ENCODE measurements at regions not wholly inside any gene's neighbourhood (a gene's known extent, or its start where the extent isn't known, plus 50 kb on each side); places are given as distances from the start of the nearest gene placed in this dataset.

DNA sequence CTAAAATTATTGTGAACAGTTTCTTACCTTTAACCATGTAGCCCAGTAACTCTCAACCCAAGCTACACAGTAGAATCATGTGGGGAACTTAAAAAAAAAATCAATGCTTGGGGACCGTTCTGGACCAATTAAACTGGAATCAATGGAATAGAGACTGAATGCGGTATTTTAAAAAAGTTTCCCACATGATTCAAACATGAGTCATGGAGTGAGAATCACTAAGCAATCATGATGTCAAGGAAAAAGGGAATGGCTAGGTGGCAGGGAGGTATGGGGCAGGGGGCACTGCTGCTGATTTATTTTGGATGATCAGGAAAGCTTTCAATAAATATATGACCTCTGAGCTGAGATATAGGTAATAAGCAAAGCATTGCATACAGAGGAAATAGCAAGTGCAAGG lies 250.5 kb upstream of the RORA start:
- Histone ChIP-seq H3K9me3 (peaks cover 0 to 2% of the 10 kb centered on the region in 2 donors), H3K36me3 (no peaks in the 10 kb centered on the region), H3K27me3 (no peaks in the 10 kb centered on the region), H3K27ac (no peak overlapping the region), H3K4me3 (no peak overlapping the region), H3K4me1 (no peaks in the 10 kb centered on the region)
- no peak for DNase-seq
- TF ChIP-seq, protein P1, sequence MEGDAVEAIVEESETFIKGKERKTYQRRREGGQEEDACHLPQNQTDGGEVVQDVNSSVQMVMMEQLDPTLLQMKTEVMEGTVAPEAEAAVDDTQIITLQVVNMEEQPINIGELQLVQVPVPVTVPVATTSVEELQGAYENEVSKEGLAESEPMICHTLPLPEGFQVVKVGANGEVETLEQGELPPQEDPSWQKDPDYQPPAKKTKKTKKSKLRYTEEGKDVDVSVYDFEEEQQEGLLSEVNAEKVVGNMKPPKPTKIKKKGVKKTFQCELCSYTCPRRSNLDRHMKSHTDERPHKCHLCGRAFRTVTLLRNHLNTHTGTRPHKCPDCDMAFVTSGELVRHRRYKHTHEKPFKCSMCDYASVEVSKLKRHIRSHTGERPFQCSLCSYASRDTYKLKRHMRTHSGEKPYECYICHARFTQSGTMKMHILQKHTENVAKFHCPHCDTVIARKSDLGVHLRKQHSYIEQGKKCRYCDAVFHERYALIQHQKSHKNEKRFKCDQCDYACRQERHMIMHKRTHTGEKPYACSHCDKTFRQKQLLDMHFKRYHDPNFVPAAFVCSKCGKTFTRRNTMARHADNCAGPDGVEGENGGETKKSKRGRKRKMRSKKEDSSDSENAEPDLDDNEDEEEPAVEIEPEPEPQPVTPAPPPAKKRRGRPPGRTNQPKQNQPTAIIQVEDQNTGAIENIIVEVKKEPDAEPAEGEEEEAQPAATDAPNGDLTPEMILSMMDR (IDR thresholded peaks at IDR 0.05), result no peak
- no peak for ATAC-seq
- intact Hi-C loops (cut with DNase I), result no loop called here

DNA sequence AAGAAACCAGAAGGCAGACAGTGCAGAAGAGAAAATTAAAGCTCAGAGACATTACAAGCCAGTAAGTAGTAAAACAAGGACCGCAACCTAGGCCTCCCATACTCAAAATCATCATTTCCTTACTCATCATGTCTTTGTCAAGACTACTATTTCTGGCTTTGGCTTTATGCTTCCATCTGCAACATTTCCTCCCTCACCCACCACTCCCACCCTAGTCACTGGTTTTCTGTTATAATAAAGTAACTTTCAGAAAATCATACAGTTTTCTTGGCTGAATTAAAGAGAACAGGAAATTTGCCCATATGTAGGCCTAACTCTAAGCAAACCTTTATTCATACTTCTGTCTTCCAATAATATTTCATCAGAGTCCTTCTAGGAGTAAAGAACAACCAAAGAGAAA lies 247.6 kb upstream of the RORA start:
- H3K27me3 ChIP-seq, result no peaks in the 10 kb centered on the region
- TF ChIP-seq, protein P1 (IDR thresholded peaks at IDR 0.05), result no peak
- no peaks in the 10 kb centered on the region for H3K36me3 ChIP-seq
- DNase-seq (peak in 2 of 4 donors; percentile 57 to 72), ATAC-seq (peak; percentile 36)
- peaks cover 0 to 2% of the 10 kb centered on the region in 2 donors for H3K9me3 ChIP-seq
- no peak overlapping the region for H3K4me3 ChIP-seq
- intact Hi-C loops (cut with DNase I), result no loop called here
- H3K4me1 ChIP-seq, result no peaks in the 10 kb centered on the region
- H3K27ac ChIP-seq, result no peak overlapping the region

DNA sequence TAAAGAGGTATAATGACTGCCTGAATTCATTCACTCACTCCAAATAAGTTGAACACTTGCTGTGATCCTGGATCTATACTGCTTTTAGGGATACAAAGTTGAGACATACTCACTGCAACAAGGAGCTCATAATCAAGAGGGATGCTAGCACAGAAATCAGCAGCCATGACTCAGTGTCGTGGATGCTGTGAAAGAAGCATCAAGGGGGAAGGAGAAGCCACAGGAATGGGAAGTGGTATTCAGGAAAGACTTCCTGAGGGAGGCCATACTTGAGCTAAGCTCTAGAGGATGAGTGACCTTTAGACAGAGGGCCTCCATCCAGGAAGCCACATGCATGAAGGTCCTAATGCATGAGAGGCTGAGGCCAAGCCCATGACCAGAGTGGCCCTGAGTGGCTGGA lies 245.7 kb upstream of the RORA start:
- H3K4me3 ChIP-seq, result no peak overlapping the region
- H3K4me1 ChIP-seq, result no peaks in the 10 kb centered on the region
- H3K27ac ChIP-seq, result no peak overlapping the region
- peaks cover 0 to 2% of the 10 kb centered on the region in 2 donors for H3K9me3 ChIP-seq
- H3K27me3 ChIP-seq, result no peaks in the 10 kb centered on the region
- DNase-seq (no peak), ATAC-seq (no peak)
- H3K36me3 ChIP-seq, result no peaks in the 10 kb centered on the region
- intact Hi-C loops (cut with DNase I), result no loop called here
- TF ChIP-seq, protein P1 (IDR thresholded peaks at IDR 0.05), result no peak

DNA sequence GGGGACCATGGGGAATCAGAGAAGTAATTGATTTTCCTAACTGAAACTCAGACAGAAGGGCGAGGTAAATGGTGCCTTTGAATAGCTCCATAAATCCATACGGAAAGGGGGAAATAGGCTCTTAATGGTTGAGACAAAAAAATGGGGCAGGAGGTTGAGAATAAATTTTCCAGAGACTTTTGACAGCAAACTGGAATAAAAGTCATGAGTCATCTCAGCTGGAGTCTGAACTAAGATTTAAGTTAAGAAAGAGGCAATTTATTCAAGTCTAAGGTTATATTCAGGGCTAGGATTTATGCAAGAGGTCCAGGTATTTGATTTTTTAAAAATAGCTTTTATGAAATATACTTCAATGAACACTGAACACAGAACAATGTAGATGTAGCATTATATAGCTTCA lies 238.7 kb upstream of the RORA start:
- no peak for DNase-seq
- Histone ChIP-seq H3K4me1 (no peaks in the 10 kb centered on the region), H3K4me3 (no peak overlapping the region), H3K27ac (no peak overlapping the region), H3K27me3 (peaks cover 0 to 4% of the 10 kb centered on the region in 2 donors), H3K36me3 (no peaks in the 10 kb centered on the region), H3K9me3 (no peaks in the 10 kb centered on the region)
- TF ChIP-seq, protein P1 (IDR thresholded peaks at IDR 0.05), result no peak
- intact Hi-C loops (cut with DNase I), result no loop called here
- no peak for ATAC-seq

DNA sequence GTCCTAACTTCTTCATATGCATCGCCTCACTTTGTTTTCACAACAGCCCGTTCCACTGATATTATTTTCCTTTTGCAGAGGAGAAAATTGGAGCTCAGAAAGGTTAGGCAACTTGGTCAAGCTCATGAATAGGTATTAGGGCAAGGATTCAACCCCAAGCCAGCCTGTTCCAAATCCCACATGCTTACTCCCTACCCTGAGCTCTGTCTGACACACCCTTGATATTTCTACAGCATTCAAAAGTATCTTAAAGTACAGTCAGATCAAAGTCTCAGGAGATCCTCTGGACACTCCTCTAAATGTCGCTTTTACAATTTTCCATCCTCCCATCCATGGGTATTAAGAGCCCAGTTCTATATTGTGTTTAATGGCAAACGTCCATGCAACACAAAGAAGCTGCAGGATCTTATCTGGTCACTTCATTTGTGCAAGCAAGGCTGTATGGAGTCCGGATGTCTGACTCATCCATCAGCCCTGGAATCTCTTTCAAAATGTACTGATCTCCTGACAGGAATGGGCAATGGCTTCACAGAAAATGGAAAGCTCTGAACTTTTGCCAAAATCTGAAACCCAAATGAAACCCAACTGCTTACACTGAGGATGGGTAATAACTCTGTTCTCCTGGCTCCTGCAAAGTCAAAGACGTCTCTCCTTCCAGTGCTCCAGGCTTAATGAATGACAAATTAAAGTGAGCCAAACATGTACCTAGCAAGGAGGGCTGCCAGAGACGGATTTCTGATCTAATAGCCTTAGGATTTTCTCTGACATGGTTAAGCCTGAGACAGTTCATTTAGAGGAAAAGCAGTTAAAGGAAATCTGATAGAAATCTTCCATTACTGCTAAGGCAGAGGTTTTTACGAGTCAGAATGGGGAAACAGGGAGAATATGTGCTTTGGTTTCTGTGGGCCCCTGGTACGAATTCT lies 230.9 kb upstream of the RORA start:
- TF ChIP-seq, protein P1 (IDR thresholded peaks at IDR 0.05), result no peak
- no peak overlapping the region for H3K27ac ChIP-seq
- peak; percentile 25 for ATAC-seq
- no peaks in the 10 kb centered on the region for H3K9me3 ChIP-seq
- H3K36me3 ChIP-seq, result no peaks in the 10 kb centered on the region
- H3K27me3 ChIP-seq, result peaks cover 0 to 4% of the 10 kb centered on the region in 2 donors
- no peak overlapping the region for H3K4me3 ChIP-seq
- H3K4me1 ChIP-seq, result no peaks in the 10 kb centered on the region
- DNase-seq, result peak in 2 of 4 donors; percentile 56 to 73
- intact Hi-C loops (cut with DNase I), result no loop called here

All from left lung (tissue), 4 donors.